ENCODE measurements at regions not wholly inside any gene's neighbourhood (a gene's known extent, or its start where the extent isn't known, plus 50 kb on each side); places are given as distances from the start of the nearest gene placed in this dataset.

- Histone ChIP-seq H3K4me3 (no peak overlapping the region), H3K27ac (no peak overlapping the region), H3K36me3 (no peaks in the 10 kb centered on the region), H3K27me3 (peaks cover 0 to 4% (median 0%) of the 10 kb centered on the region in 9 donors), H3K4me1 (peaks cover 0 to 14% (median 0%) of the 10 kb centered on the region in 12 donors), H3K9me3 (no peaks in the 10 kb centered on the region)
- no peak for TF ChIP-seq POLR2A (IDR thresholded peaks at IDR 0.05)
- TF ChIP-seq, protein P1, sequence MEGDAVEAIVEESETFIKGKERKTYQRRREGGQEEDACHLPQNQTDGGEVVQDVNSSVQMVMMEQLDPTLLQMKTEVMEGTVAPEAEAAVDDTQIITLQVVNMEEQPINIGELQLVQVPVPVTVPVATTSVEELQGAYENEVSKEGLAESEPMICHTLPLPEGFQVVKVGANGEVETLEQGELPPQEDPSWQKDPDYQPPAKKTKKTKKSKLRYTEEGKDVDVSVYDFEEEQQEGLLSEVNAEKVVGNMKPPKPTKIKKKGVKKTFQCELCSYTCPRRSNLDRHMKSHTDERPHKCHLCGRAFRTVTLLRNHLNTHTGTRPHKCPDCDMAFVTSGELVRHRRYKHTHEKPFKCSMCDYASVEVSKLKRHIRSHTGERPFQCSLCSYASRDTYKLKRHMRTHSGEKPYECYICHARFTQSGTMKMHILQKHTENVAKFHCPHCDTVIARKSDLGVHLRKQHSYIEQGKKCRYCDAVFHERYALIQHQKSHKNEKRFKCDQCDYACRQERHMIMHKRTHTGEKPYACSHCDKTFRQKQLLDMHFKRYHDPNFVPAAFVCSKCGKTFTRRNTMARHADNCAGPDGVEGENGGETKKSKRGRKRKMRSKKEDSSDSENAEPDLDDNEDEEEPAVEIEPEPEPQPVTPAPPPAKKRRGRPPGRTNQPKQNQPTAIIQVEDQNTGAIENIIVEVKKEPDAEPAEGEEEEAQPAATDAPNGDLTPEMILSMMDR (IDR thresholded peaks at IDR 0.05), result no peak
- DNase-seq, result no peak
- intact Hi-C loops (cut with DNase I), result no loop called here
- ATAC-seq, result no peak
- WGBS, 4 donors, result 50 to 66% (median 60%) methylated on average over 1 of the region's 1 CpG
These were observed 435.9 kb upstream of the AUTS2 start for GRCh38 chr7:69162326-69162725.

DNA sequence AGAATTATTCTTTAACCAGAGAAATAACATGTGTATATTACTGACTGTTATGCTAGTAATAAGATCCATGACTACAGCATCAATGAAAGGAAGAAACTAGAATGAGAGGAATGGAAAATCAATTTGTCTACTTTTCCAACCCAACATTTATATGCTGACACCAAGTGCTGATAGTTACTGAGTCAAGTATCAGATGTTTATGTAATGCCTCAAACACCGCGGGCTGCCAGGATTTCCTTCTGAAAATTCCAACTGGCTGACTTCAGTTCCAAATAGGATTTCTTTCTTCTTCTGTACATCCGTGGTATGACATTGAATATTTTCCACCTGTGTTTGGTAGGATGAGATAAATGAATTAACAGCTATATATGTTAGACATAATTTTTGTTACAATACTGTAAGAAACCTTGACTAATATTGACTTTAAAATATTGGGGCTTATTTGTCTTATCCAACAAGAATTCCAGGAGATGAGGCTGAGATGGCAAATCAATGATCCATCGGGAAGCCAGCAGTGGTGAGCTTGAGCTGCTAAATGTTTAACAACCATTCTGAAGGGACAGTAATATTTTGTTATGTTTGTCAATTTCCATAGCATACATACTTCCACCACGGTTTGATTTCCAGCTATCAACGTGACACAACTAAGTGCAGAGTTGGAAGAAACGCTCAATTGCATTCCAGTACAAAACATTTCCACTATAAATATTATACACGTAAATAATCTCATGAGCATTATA is 435.2 kb upstream of the AUTS2 start:
- Histone ChIP-seq H3K9me3 (no peaks in the 10 kb centered on the region), H3K4me3 (no peak overlapping the region), H3K4me1 (peaks cover 0 to 14% (median 0%) of the 10 kb centered on the region in 12 donors), H3K36me3 (no peaks in the 10 kb centered on the region), H3K27me3 (peaks cover 0 to 4% (median 0%) of the 10 kb centered on the region in 9 donors), H3K27ac (no peak overlapping the region)
- no peak for DNase-seq
- no peak for ATAC-seq
- WGBS, 4 donors, result 51 to 61% (median 55%) methylated on average over 8 of the region's 8 CpGs
- no peak for TF ChIP-seq POLR2A (IDR thresholded peaks at IDR 0.05)
- TF ChIP-seq, protein P1 (IDR thresholded peaks at IDR 0.05), result no peak
- intact Hi-C loops (cut with DNase I), result no loop called here

- WGBS, 4 donors, result 85 to 90% (median 89%) methylated on average over 7 of the region's 7 CpGs
- intact Hi-C loops (cut with DNase I), result no loop called here
- no peaks in the 10 kb centered on the region for H3K36me3 ChIP-seq
- no peak overlapping the region for H3K27ac ChIP-seq
- H3K27me3 ChIP-seq, result peaks cover 0 to 10% (median 0%) of the 10 kb centered on the region in 9 donors
- no peak overlapping the region for H3K4me3 ChIP-seq
- DNase-seq (no peak), ATAC-seq (no peak)
- H3K9me3 ChIP-seq, result no peaks in the 10 kb centered on the region
- peaks cover 0 to 11% (median 0%) of the 10 kb centered on the region in 12 donors for H3K4me1 ChIP-seq
- no peak for TF ChIP-seq POLR2A (IDR thresholded peaks at IDR 0.05)
- TF ChIP-seq, protein P1 (IDR thresholded peaks at IDR 0.05), result no peak
These were observed 431.2 kb upstream of the AUTS2 start for GRCh38 chr7:69166979-69167516.

GRCh38 chr7:69169386-69169785 is 428.9 kb upstream of the AUTS2 start:
- Histone ChIP-seq H3K27me3 (peaks cover 0 to 21% (median 0%) of the 10 kb centered on the region in 9 donors), H3K36me3 (no peaks in the 10 kb centered on the region), H3K27ac (no peak overlapping the region), H3K4me3 (no peak overlapping the region), H3K4me1 (no peaks in the 10 kb centered on the region), H3K9me3 (no peaks in the 10 kb centered on the region)
- TF ChIP-seq, protein P1 (IDR thresholded peaks at IDR 0.05), result no peak
- TF ChIP-seq POLR2A (IDR thresholded peaks at IDR 0.05), result no peak
- ATAC-seq, result no peak
- intact Hi-C loops (cut with DNase I), result no loop called here
- DNase-seq, result no peak
- WGBS, 4 donors, result 45 to 53% (median 48%) methylated on average over 1 of the region's 1 CpG
